ENCODE measurements at regions not wholly inside any gene's neighbourhood (a gene's known extent, or its start where the extent isn't known, plus 50 kb on each side); places are given as distances from the start of the nearest gene placed in this dataset.
A peak's percentile ranks its signal among the peaks of the same experiment; 100 is the strongest.

DNA sequence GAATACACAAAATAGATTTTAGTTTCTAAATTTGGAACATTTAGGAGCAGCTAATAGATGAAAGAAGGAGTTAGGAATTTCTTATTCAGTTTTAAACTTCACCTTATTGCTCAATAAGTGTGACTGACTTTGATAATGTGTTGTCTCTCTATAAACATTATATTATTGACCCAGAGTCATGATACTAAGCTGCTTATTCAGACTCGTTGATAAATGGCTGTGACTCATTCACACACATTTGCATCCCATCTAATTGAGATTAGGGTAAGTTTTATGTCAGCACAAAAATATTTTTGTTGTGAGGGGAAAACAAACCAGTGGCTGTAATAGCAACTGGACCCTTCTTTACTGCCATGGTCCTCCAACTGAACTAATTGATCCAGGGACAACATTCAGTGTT lies 137.6 kb downstream of the GOLIM4 start:
- no peaks in the 10 kb centered on the region for H3K9me3 ChIP-seq (ENCODE audit: control extremely low read depth in 1 of 5, control insufficient read depth in 4 of 5, insufficient read depth in 2 of 5, low read depth in 1 of 5, low read length in 4 of 5)
- DNase-seq, result no peak
- POLR2A ChIA-PET, result no interaction called here
- H3K4me1 ChIP-seq (ENCODE audit: control extremely low read depth in 1 of 4, control insufficient read depth in 4 of 4, insufficient read depth in 4 of 4, low read length in 3 of 4), result no peaks in the 10 kb centered on the region
- no peak overlapping the region for H3K27ac ChIP-seq (ENCODE audit: insufficient read depth in 1 of 2, low read depth in 1 of 2, low read length in 2 of 2, poor library complexity in 1 of 2, severe bottlenecking in 2 of 2)
- no peak overlapping the region for H3K4me3 ChIP-seq (ENCODE audit: control insufficient read depth in 1 of 7, extremely low read depth in 1 of 7, insufficient read depth in 4 of 7, low read depth in 2 of 7, low read length in 6 of 7)
- no CpG with 5 or more reads among the region's 1 CpG for WGBS (ENCODE audit: insufficient coverage)
- H3K36me3 ChIP-seq (ENCODE audit: control insufficient read depth in 4 of 4, insufficient read depth in 4 of 4, low read length in 3 of 4), result no peaks in the 10 kb centered on the region
- CTCF ChIA-PET, result interaction anchor here (0.7 to 1.3 kb wide), 3 partner anchors 8 to 23 kb away, joined by 3 to 4 read pairs (median 3); no protein-coding TSS in a partner anchor
- no peaks in the 10 kb centered on the region for H3K27me3 ChIP-seq (replicated peaks in 2 of 5; ENCODE audit: control insufficient read depth in 4 of 5, insufficient read depth in 5 of 5, low read length in 4 of 5)

- H3K27me3 ChIP-seq (replicated peaks in 2 of 5; ENCODE audit: control insufficient read depth in 4 of 5, insufficient read depth in 5 of 5, low read length in 4 of 5), result no peaks in the 10 kb centered on the region
- no peak overlapping the region for H3K27ac ChIP-seq (ENCODE audit: insufficient read depth in 1 of 2, low read depth in 1 of 2, low read length in 2 of 2, poor library complexity in 1 of 2, severe bottlenecking in 2 of 2)
- no peaks in the 10 kb centered on the region for H3K36me3 ChIP-seq (ENCODE audit: control insufficient read depth in 4 of 4, insufficient read depth in 4 of 4, low read length in 3 of 4)
- DNase-seq, result no peak
- ChIA-PET POLR2A (no interaction called here), CTCF (interaction anchor here (0.6 kb wide), 1 partner anchor 373 kb away, joined by 3 read pairs; no protein-coding TSS in a partner anchor)
- no CpG with 5 or more reads among the region's 4 CpGs for WGBS (ENCODE audit: insufficient coverage)
- H3K4me1 ChIP-seq (ENCODE audit: control extremely low read depth in 1 of 4, control insufficient read depth in 4 of 4, insufficient read depth in 4 of 4, low read length in 3 of 4), result no peaks in the 10 kb centered on the region
- no peak overlapping the region for H3K4me3 ChIP-seq (ENCODE audit: control insufficient read depth in 1 of 7, extremely low read depth in 1 of 7, insufficient read depth in 4 of 7, low read depth in 2 of 7, low read length in 6 of 7)
- peaks cover 0 to 5% (median 0%) of the 10 kb centered on the region in 5 experiments for H3K9me3 ChIP-seq (ENCODE audit: control extremely low read depth in 1 of 5, control insufficient read depth in 4 of 5, insufficient read depth in 2 of 5, low read depth in 1 of 5, low read length in 4 of 5)
These were observed 142.8 kb downstream of the GOLIM4 start for GRCh38 chr3:167952969-167953368.

GRCh38 chr3:167950212-167950611 lies 145.5 kb downstream of the GOLIM4 start:
- Histone ChIP-seq H3K36me3 (ENCODE audit: control insufficient read depth in 4 of 4, insufficient read depth in 4 of 4, low read length in 3 of 4) (no peaks in the 10 kb centered on the region), H3K9me3 (ENCODE audit: control extremely low read depth in 1 of 5, control insufficient read depth in 4 of 5, insufficient read depth in 2 of 5, low read depth in 1 of 5, low read length in 4 of 5) (peaks cover 0 to 5% (median 0%) of the 10 kb centered on the region in 5 experiments), H3K4me3 (ENCODE audit: control insufficient read depth in 1 of 7, extremely low read depth in 1 of 7, insufficient read depth in 4 of 7, low read depth in 2 of 7, low read length in 6 of 7) (no peak overlapping the region), H3K27me3 (replicated peaks in 2 of 5; ENCODE audit: control insufficient read depth in 4 of 5, insufficient read depth in 5 of 5, low read length in 4 of 5) (no peaks in the 10 kb centered on the region), H3K27ac (ENCODE audit: insufficient read depth in 1 of 2, low read depth in 1 of 2, low read length in 2 of 2, poor library complexity in 1 of 2, severe bottlenecking in 2 of 2) (no peak overlapping the region), H3K4me1 (ENCODE audit: control extremely low read depth in 1 of 4, control insufficient read depth in 4 of 4, insufficient read depth in 4 of 4, low read length in 3 of 4) (no peaks in the 10 kb centered on the region)
- POLR2A ChIA-PET, result no interaction called here
- DNase-seq, result no peak
- WGBS (ENCODE audit: insufficient coverage), result 94% methylated on average over 4 of the region's 5 CpGs
- CTCF ChIA-PET, result interaction anchor here (0.8 to 1.5 kb wide), 6 partner anchors 9 to 93 kb away, joined by 3 to 4 read pairs (median 3); no protein-coding TSS in a partner anchor

DNA sequence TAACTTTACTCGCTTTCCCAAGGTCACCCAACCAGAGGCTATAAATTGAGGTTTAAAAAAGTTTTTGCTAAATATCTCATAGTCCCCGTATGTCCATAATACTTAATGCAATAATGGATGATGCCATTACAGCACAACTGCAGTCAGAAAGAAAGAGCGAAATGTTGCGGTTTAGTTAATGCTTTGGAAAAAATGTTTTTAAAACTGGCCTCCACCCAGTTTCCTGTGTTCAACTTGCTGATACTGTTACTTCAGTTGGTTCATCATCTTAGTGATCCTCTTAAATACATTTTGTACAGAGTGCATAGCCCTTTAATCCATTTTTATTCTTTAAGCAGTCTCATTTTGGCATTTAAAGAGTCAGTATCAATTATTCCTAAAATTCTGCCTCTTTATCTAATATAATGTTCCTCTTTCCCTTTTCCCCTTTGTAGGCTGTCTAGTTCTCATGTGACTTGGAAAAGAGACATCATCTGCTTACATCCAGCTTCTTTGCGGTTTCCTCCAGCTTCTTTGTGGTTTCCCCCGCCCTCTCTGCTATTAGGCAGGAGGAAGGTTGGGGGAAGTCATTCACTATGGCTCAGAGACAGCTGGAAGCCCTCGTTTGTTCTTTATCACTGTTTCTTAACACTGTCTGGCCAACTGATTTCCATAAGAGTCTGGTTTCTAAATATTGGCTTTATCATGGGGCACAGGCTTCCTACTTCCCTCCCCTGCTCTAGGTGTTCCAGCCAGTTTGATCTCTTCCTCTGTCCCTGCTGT lies 154.3 kb downstream of the GOLIM4 start:
- peak overlapping the region in 5 of 7 experiments; percentile 3 to 60 (median 31) for H3K4me3 ChIP-seq (ENCODE audit: control insufficient read depth in 1 of 7, extremely low read depth in 1 of 7, insufficient read depth in 4 of 7, low read depth in 2 of 7, low read length in 6 of 7)
- no peaks in the 10 kb centered on the region for H3K36me3 ChIP-seq (ENCODE audit: control insufficient read depth in 4 of 4, insufficient read depth in 4 of 4, low read length in 3 of 4)
- H3K27me3 ChIP-seq (replicated peaks in 2 of 5; ENCODE audit: control insufficient read depth in 4 of 5, insufficient read depth in 5 of 5, low read length in 4 of 5), result no peaks in the 10 kb centered on the region
- no peaks in the 10 kb centered on the region for H3K9me3 ChIP-seq (ENCODE audit: control extremely low read depth in 1 of 5, control insufficient read depth in 4 of 5, insufficient read depth in 2 of 5, low read depth in 1 of 5, low read length in 4 of 5)
- ChIA-PET CTCF (interaction anchor here (0.9 to 2.5 kb wide), 5 partner anchors 11 to 1208 kb away, joined by 3 to 6 read pairs (median 4); no protein-coding TSS in a partner anchor), POLR2A (no interaction called here)
- WGBS (ENCODE audit: insufficient coverage), result 0% methylated on average over 1 of the region's 7 CpGs
- DNase-seq, result peak; percentile 81 to 95 (median 91)
- H3K4me1 ChIP-seq (ENCODE audit: control extremely low read depth in 1 of 4, control insufficient read depth in 4 of 4, insufficient read depth in 4 of 4, low read length in 3 of 4), result peaks cover 14 to 32% (median 24%) of the 10 kb centered on the region in 4 experiments
- H3K27ac ChIP-seq (ENCODE audit: insufficient read depth in 1 of 2, low read depth in 1 of 2, low read length in 2 of 2, poor library complexity in 1 of 2, severe bottlenecking in 2 of 2), result no peak overlapping the region

GRCh38 chr3:167940241-167940640 lies 155.5 kb downstream of the GOLIM4 start:
- Histone ChIP-seq H3K27me3 (replicated peaks in 2 of 5; ENCODE audit: control insufficient read depth in 4 of 5, insufficient read depth in 5 of 5, low read length in 4 of 5) (no peaks in the 10 kb centered on the region), H3K9me3 (ENCODE audit: control extremely low read depth in 1 of 5, control insufficient read depth in 4 of 5, insufficient read depth in 2 of 5, low read depth in 1 of 5, low read length in 4 of 5) (no peaks in the 10 kb centered on the region), H3K27ac (ENCODE audit: insufficient read depth in 1 of 2, low read depth in 1 of 2, low read length in 2 of 2, poor library complexity in 1 of 2, severe bottlenecking in 2 of 2) (no peak overlapping the region), H3K4me1 (ENCODE audit: control extremely low read depth in 1 of 4, control insufficient read depth in 4 of 4, insufficient read depth in 4 of 4, low read length in 3 of 4) (peaks cover 14 to 32% (median 24%) of the 10 kb centered on the region in 4 experiments), H3K36me3 (ENCODE audit: control insufficient read depth in 4 of 4, insufficient read depth in 4 of 4, low read length in 3 of 4) (no peaks in the 10 kb centered on the region), H3K4me3 (ENCODE audit: control insufficient read depth in 1 of 7, extremely low read depth in 1 of 7, insufficient read depth in 4 of 7, low read depth in 2 of 7, low read length in 6 of 7) (no peak overlapping the region)
- WGBS (ENCODE audit: insufficient coverage), result 65% methylated on average over 2 of the region's 3 CpGs
- peak in 1 of 3 donors; percentile 15 for DNase-seq
- POLR2A ChIA-PET, result no interaction called here
- CTCF ChIA-PET, result interaction anchor here (1.0 to 2.5 kb wide), 3 partner anchors 13 to 101 kb away, joined by 4 to 6 read pairs (median 5); no protein-coding TSS in a partner anchor

- Histone ChIP-seq H3K4me1 (ENCODE audit: control extremely low read depth in 1 of 4, control insufficient read depth in 4 of 4, insufficient read depth in 4 of 4, low read length in 3 of 4) (peaks cover 14 to 32% (median 24%) of the 10 kb centered on the region in 4 experiments), H3K27me3 (replicated peaks in 2 of 5; ENCODE audit: control insufficient read depth in 4 of 5, insufficient read depth in 5 of 5, low read length in 4 of 5) (no peaks in the 10 kb centered on the region), H3K27ac (ENCODE audit: insufficient read depth in 1 of 2, low read depth in 1 of 2, low read length in 2 of 2, poor library complexity in 1 of 2, severe bottlenecking in 2 of 2) (no peak overlapping the region), H3K4me3 (ENCODE audit: control insufficient read depth in 1 of 7, extremely low read depth in 1 of 7, insufficient read depth in 4 of 7, low read depth in 2 of 7, low read length in 6 of 7) (no peak overlapping the region), H3K9me3 (ENCODE audit: control extremely low read depth in 1 of 5, control insufficient read depth in 4 of 5, insufficient read depth in 2 of 5, low read depth in 1 of 5, low read length in 4 of 5) (no peaks in the 10 kb centered on the region), H3K36me3 (ENCODE audit: control insufficient read depth in 4 of 4, insufficient read depth in 4 of 4, low read length in 3 of 4) (no peaks in the 10 kb centered on the region)
- POLR2A ChIA-PET, result no interaction called here
- DNase-seq, result no peak
- CTCF ChIA-PET, result interaction anchor here (1.2 to 2.5 kb wide), 2 partner anchors 10 to 11 kb away, joined by 5 to 6 read pairs; no protein-coding TSS in a partner anchor
These were observed 157.2 kb downstream of the GOLIM4 start for GRCh38 chr3:167938516-167938915.

- CTCF ChIA-PET, result interaction anchor here (1.0 kb wide), 1 partner anchor 10 kb away, joined by 3 read pairs; no protein-coding TSS in a partner anchor
- H3K9me3 ChIP-seq (ENCODE audit: control extremely low read depth in 1 of 5, control insufficient read depth in 4 of 5, insufficient read depth in 2 of 5, low read depth in 1 of 5, low read length in 4 of 5), result no peaks in the 10 kb centered on the region
- no peak overlapping the region for H3K27ac ChIP-seq (ENCODE audit: insufficient read depth in 1 of 2, low read depth in 1 of 2, low read length in 2 of 2, poor library complexity in 1 of 2, severe bottlenecking in 2 of 2)
- 100% methylated on average over 4 of the region's 6 CpGs for WGBS (ENCODE audit: insufficient coverage)
- H3K27me3 ChIP-seq (replicated peaks in 2 of 5; ENCODE audit: control insufficient read depth in 4 of 5, insufficient read depth in 5 of 5, low read length in 4 of 5), result no peaks in the 10 kb centered on the region
- H3K36me3 ChIP-seq (ENCODE audit: control insufficient read depth in 4 of 4, insufficient read depth in 4 of 4, low read length in 3 of 4), result no peaks in the 10 kb centered on the region
- no peak overlapping the region for H3K4me3 ChIP-seq (ENCODE audit: control insufficient read depth in 1 of 7, extremely low read depth in 1 of 7, insufficient read depth in 4 of 7, low read depth in 2 of 7, low read length in 6 of 7)
- peaks cover 1 to 15% (median 8%) of the 10 kb centered on the region in 4 experiments for H3K4me1 ChIP-seq (ENCODE audit: control extremely low read depth in 1 of 4, control insufficient read depth in 4 of 4, insufficient read depth in 4 of 4, low read length in 3 of 4)
- POLR2A ChIA-PET, result no interaction called here
- DNase-seq, result no peak
These were observed 159.7 kb downstream of the GOLIM4 start for GRCh38 chr3:167936019-167936418.

All from common myeloid progenitor, CD34-positive (primary cell).